ENCODE measurements at regions not wholly inside any gene's neighbourhood (a gene's known extent, or its start where the extent isn't known, plus 50 kb on each side); places are given as distances from the start of the nearest gene placed in this dataset.

- DNase-seq (ENCODE audit: low read depth): no peak
- no peak overlapping the region for H3K4me3 ChIP-seq (ENCODE audit: low read length)
- no peak for TF ChIP-seq CTCF (conservative IDR thresholded peaks at IDR 0.05; ENCODE audit: low read depth, low read length)
Observed at GRCh38 chr2:196383799-196384198, 212.4 kb upstream of the STK17B start.

DNA sequence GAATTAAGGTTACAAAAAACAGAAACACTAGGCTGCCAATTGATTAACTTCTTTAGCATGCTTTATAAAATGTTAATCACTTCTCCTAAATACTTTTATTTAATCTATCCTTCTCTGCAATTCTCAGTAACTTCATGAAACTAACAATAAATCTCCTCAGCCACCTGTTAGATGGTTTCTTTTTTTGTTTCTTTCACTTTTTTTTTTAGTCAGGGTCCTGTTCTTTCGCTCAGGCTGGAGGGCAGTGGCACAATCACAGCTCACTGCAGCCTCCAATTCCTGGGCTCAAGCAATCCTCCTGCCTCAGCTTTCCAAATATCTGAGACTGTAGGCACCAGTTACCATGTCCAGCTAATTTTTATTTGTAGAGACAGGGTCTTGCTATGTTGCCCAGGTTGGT is 213.4 kb upstream of the STK17B start:
- no peak for DNase-seq (ENCODE audit: low read depth)
- no peak for TF ChIP-seq CTCF (conservative IDR thresholded peaks at IDR 0.05; ENCODE audit: low read depth, low read length)
- H3K4me3 ChIP-seq (ENCODE audit: low read length): no peak overlapping the region

- DNase-seq (ENCODE audit: low read depth): no peak
- no peak for TF ChIP-seq CTCF (conservative IDR thresholded peaks at IDR 0.05; ENCODE audit: low read depth, low read length)
- no peak overlapping the region for H3K4me3 ChIP-seq (ENCODE audit: low read length)
Observed at GRCh38 chr2:196389670-196390069, 218.3 kb upstream of the STK17B start.

GRCh38 chr2:196390243-196391148 is 219.1 kb upstream of the STK17B start:
- no peak overlapping the region for H3K4me3 ChIP-seq (ENCODE audit: low read length)
- no peak for TF ChIP-seq CTCF (conservative IDR thresholded peaks at IDR 0.05; ENCODE audit: low read depth, low read length)
- peak; percentile 94 for DNase-seq (ENCODE audit: low read depth)

DNA sequence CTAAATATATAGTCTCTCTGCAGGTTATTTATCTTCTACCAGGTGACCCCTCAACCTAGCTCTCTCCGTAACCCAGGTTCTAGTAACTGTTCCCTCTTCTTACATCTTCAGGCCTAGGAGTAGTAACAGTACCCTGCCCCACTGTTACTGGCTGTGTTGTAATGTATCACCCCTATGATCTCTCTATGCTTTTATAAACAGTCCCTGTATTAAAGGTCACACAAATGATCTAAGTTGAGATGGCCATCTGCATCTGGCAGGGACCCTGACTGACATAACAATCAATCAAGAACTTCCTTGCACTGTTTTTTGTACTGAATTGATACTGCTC is 219.7 kb upstream of the STK17B start:
- TF ChIP-seq CTCF (conservative IDR thresholded peaks at IDR 0.05; ENCODE audit: low read depth, low read length): no peak
- no peak overlapping the region for H3K4me3 ChIP-seq (ENCODE audit: low read length)
- DNase-seq (ENCODE audit: low read depth): no peak

DNA sequence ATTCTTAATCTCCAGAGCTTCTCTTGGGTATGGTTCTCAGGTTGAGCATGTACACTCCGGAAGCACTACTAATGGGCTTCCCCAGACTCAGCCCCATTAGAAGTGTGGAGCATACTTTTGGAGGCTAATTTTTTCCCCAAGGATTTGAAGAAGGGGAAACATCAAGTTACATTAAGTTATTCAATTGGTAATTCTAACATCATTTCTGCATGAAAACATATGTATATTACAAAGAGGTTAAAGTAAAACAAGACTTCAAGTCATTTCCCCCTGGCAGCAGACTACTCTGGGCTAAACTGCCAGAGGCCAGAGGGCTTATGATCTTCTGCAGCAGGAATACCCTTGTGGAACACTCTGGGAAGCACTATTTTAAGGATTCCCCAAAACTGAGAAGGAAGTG is 227.7 kb upstream of the STK17B start:
- no peak for DNase-seq (ENCODE audit: low read depth)
- no peak for TF ChIP-seq CTCF (conservative IDR thresholded peaks at IDR 0.05; ENCODE audit: low read depth, low read length)
- no peak overlapping the region for H3K4me3 ChIP-seq (ENCODE audit: low read length)
